Gastrocnemius medialis (tissue), 4 donors: ENCODE measurements at regions not wholly inside any gene's neighbourhood (a gene's known extent, or its start where the extent isn't known, plus 50 kb on each side); places are given as distances from the start of the nearest gene placed in this dataset.
A peak's percentile ranks its signal among the peaks of the same experiment; 100 is the strongest.

ENCODE experiments used
- ATAC-seq, 2 donors: fragments of 150-250 bp; one replicate each; pipeline ENCODE4 v1.9.1; 2016
- DNase-seq, 2 donors: peaks; one replicate each; pipeline ENCODE4 v3.0.0-alpha.2; 2019
- H3K27ac ChIP-seq, 4 donors: fragments of 200-600 bp; sonication (generic); 1 replicate in 1 of 4; 2 replicates in 3 of 4; pipeline ENCODE4 v1.5.1; 2016 to 2018; ENCODE audit warnings: mild to moderate bottlenecking in 2 of 4, moderate library complexity in 1 of 4
- H3K27me3 ChIP-seq, 3 donors: fragments of 200-600 bp; sonication (generic) in 2 of 3; 1 replicate in 1 of 3; 2 replicates in 2 of 3; pipeline versions ENCODE4 v1.5.1 to v1.6.0; 2016 to 2019; ENCODE audit warnings: mild to moderate bottlenecking in 1 of 3, moderate library complexity in 1 of 3
- H3K36me3 ChIP-seq, 2 donors: fragments of 200-600 bp; sonication (generic) in 1 of 2; one replicate each; pipeline ENCODE4 v1.5.1; 2017 to 2018
- H3K4me1 ChIP-seq, 2 donors: fragments of 200-600 bp; sonication (generic) in 1 of 2; one replicate each; pipeline ENCODE4 v1.5.1; 2016 to 2017; ENCODE audit warnings: mild to moderate bottlenecking in 2 of 2
- H3K4me3 ChIP-seq, 4 donors: fragments of 200-600 bp; sonication (generic) in 3 of 4; 1 replicate in 1 of 4; 2 replicates in 3 of 4; pipeline ENCODE4 v1.5.1; 2016 to 2019; ENCODE audit warnings: mild to moderate bottlenecking in 2 of 4
- H3K9me3 ChIP-seq, 3 donors: fragments of 200-600 bp; sonication (generic) in 2 of 3; 1 replicate in 1 of 3; 2 replicates in 2 of 3; pipeline ENCODE4 v1.5.1; 2016 to 2019
- CTCF ChIP-seq, 5 experiments: fragments of 450-650 bp in 3 of 5; fragments of 200-600 bp in 2 of 5; sonication (generic) in 2 of 5; IDR thresholded peaks in 4 of 5; conservative IDR thresholded peaks in 1 of 5; 1 replicate in 4 of 5; 2 replicates in 1 of 5; pipeline ENCODE4 v1.5.1; 2016 to 2019; ENCODE audit warnings: antibody characterized with exemption in 5 of 5, mild to moderate bottlenecking in 3 of 5, moderate library complexity in 3 of 5
- POLR2A ChIP-seq, 2 donors: fragments of 450-650 bp; IDR thresholded peaks; one replicate each; pipeline ENCODE4 v1.6.1; 2017; ENCODE audit warnings: antibody characterized with exemption in 2 of 2, mild to moderate bottlenecking in 2 of 2, moderate library complexity in 2 of 2
- in situ Hi-C, 4 donors: fragments of 200-750 bp; cut with MboI; loops; one replicate each; pipeline versions ENCODE4 v1.15.0 to v1.8.0; 2017; ENCODE audit warnings: low sequenced_read_pairs in 4 of 4
- intact Hi-C: fragments of 100-400 bp; cut with DNase I; formaldehyde crosslinking; loops from one replicate; pipeline ENCODE4 v1.15.1; 2023; ENCODE audit warnings: low total_unique reads

- peak in 1 of 2 donors; percentile 70 for DNase-seq
- in situ Hi-C loops (no loop called here), intact Hi-C loops (no loop called here)
- Histone ChIP-seq H3K27me3 (no peaks in the 10 kb centered on the region), H3K4me1 (peaks cover 0 to 6% of the 10 kb centered on the region in 2 donors), H3K27ac (peak overlapping the region in 2 of 4 donors; percentile 64 to 72), H3K4me3 (no peak overlapping the region), H3K9me3 (no peaks in the 10 kb centered on the region), H3K36me3 (no peaks in the 10 kb centered on the region)
- TF ChIP-seq POLR2A (IDR thresholded peaks at IDR 0.05) = no peak
- no peak for TF ChIP-seq CTCF (IDR thresholded peaks at IDR 0.05 in 4 of 5, conservative IDR thresholded peaks at IDR 0.05 in 1 of 5)
- peak; percentile 88 to 98 for ATAC-seq
Observed at GRCh38 chr2:221943076-221943810, 355.6 kb downstream of the PAX3 start.

GRCh38 chr2:221931251-221931991 lies 359.3 kb upstream of the EPHA4 start:
- no peak overlapping the region for H3K27ac ChIP-seq
- no peak for TF ChIP-seq CTCF (IDR thresholded peaks at IDR 0.05 in 4 of 5, conservative IDR thresholded peaks at IDR 0.05 in 1 of 5)
- TF ChIP-seq POLR2A (IDR thresholded peaks at IDR 0.05) = no peak
- no peak overlapping the region for H3K4me3 ChIP-seq
- no peaks in the 10 kb centered on the region for H3K27me3 ChIP-seq
- ATAC-seq (no peak), DNase-seq (no peak)
- in situ Hi-C loops = no loop called here
- H3K36me3 ChIP-seq = no peaks in the 10 kb centered on the region
- H3K9me3 ChIP-seq = no peaks in the 10 kb centered on the region
- no peaks in the 10 kb centered on the region for H3K4me1 ChIP-seq
- intact Hi-C loops = no loop called here

- Histone ChIP-seq H3K27me3 (no peaks in the 10 kb centered on the region), H3K4me3 (no peak overlapping the region), H3K27ac (no peak overlapping the region), H3K36me3 (no peaks in the 10 kb centered on the region), H3K9me3 (no peaks in the 10 kb centered on the region), H3K4me1 (no peaks in the 10 kb centered on the region)
- intact Hi-C loops (no loop called here), in situ Hi-C loops (no loop called here)
- TF ChIP-seq POLR2A (IDR thresholded peaks at IDR 0.05) (no peak), CTCF (IDR thresholded peaks at IDR 0.05 in 4 of 5, conservative IDR thresholded peaks at IDR 0.05 in 1 of 5) (no peak)
- DNase-seq (no peak), ATAC-seq (no peak)
Observed at GRCh38 chr2:221929259-221929658, 357.2 kb upstream of the EPHA4 start.

- Histone ChIP-seq H3K27ac (no peak overlapping the region), H3K4me1 (no peaks in the 10 kb centered on the region), H3K9me3 (no peaks in the 10 kb centered on the region), H3K36me3 (no peaks in the 10 kb centered on the region), H3K4me3 (no peak overlapping the region), H3K27me3 (no peaks in the 10 kb centered on the region)
- intact Hi-C loops = no loop called here
- no peak for TF ChIP-seq CTCF (IDR thresholded peaks at IDR 0.05 in 4 of 5, conservative IDR thresholded peaks at IDR 0.05 in 1 of 5)
- no peak for TF ChIP-seq POLR2A (IDR thresholded peaks at IDR 0.05)
- DNase-seq (no peak), ATAC-seq (no peak)
- in situ Hi-C loops = no loop called here
Observed at GRCh38 chr2:221926327-221926726, 354.2 kb upstream of the EPHA4 start.
